ENCODE measurements at regions not wholly inside any gene's neighbourhood (a gene's known extent, or its start where the extent isn't known, plus 50 kb on each side); places are given as distances from the start of the nearest gene placed in this dataset.

GRCh38 chr13:104296286-104296685 is 1230.1 kb upstream of the SLC10A2 start:
- Histone ChIP-seq H3K4me3 (ENCODE audit: extremely low read depth in 1 of 4, insufficient read depth in 2 of 4, low read depth in 3 of 4, low read length in 4 of 4) (no peak overlapping the region), H3K79me1 (ENCODE audit: low read depth, low read length) (no peaks in the 10 kb centered on the region), H3K4ac (replicated peaks; ENCODE audit: insufficient read length, low read depth, low read length) (no peak overlapping the region), H3K79me2 (ENCODE audit: control insufficient read depth in 1 of 2, insufficient read depth in 2 of 2, low read length in 2 of 2) (no peaks in the 10 kb centered on the region), H3K27me3 (replicated peaks in 1 of 4; ENCODE audit: control insufficient read depth in 3 of 4, extremely low read depth in 1 of 4, insufficient read depth in 3 of 4, low read length in 3 of 4) (no peaks in the 10 kb centered on the region), H3K9me3 (ENCODE audit: insufficient read depth in 2 of 2, low read depth in 1 of 2, low read length in 1 of 2) (no peaks in the 10 kb centered on the region), H3K23ac (ENCODE audit: insufficient read length) (no peak overlapping the region), H4K91ac (replicated peaks; ENCODE audit: insufficient read length, low read length) (no peak overlapping the region), H3K36me3 (ENCODE audit: control insufficient read depth in 2 of 4, insufficient read depth in 4 of 4, low read length in 3 of 4) (no peaks in the 10 kb centered on the region), H2AK5ac (ENCODE audit: low read depth, low read length) (no peak overlapping the region), H2BK20ac (ENCODE audit: low read length) (no peak overlapping the region), H2BK120ac (replicated peaks; ENCODE audit: low read depth, low read length) (no peak overlapping the region), H4K20me1 (replicated peaks in 1 of 2; ENCODE audit: control insufficient read depth in 1 of 2, insufficient read depth in 2 of 2, low read length in 2 of 2) (no peaks in the 10 kb centered on the region), H3K4me2 (ENCODE audit: insufficient read depth in 1 of 2, low read depth in 2 of 2, low read length in 2 of 2) (no peak overlapping the region), H3K56ac (replicated peaks; ENCODE audit: insufficient read length, low read depth, low read length) (no peak overlapping the region), H4K5ac (ENCODE audit: insufficient read length, low read depth, low read length) (no peak overlapping the region), H3K9ac (replicated peaks in 1 of 4; ENCODE audit: extremely low read depth in 1 of 4, low read depth in 3 of 4, low read length in 3 of 4) (no peak overlapping the region), H4K8ac (ENCODE audit: extremely low read depth, insufficient read depth, low read length) (no peak overlapping the region), H2AFZ (ENCODE audit: low read length) (no peak overlapping the region), H3K23me2 (ENCODE audit: low read depth, low read length) (no peaks in the 10 kb centered on the region), H2BK15ac (ENCODE audit: low read length) (no peak overlapping the region), H2BK5ac (ENCODE audit: low read depth, low read length) (no peak overlapping the region), H3K14ac (ENCODE audit: insufficient read length) (no peak overlapping the region), H2BK12ac (ENCODE audit: low read depth, low read length) (no peak overlapping the region), H3K18ac (ENCODE audit: extremely low read depth, low read length) (no peak overlapping the region), H3K27ac (ENCODE audit: low read depth, low read length) (no peak overlapping the region), H3K4me1 (replicated peaks in 1 of 4; ENCODE audit: control insufficient read depth in 3 of 4, insufficient read depth in 4 of 4, low read length in 3 of 4) (no peaks in the 10 kb centered on the region)
- DNase-seq (ENCODE audit: low read depth in 1 of 2, low spot score in 2 of 2) = no peak
- FAIRE-seq = no peak
- ChIA-PET POLR2A (ENCODE audit: partially characterized antibody) (interaction anchor here (0.7 kb wide), 1 partner anchor 388 kb away, joined by 4 read pairs; no protein-coding TSS in a partner anchor), CTCF (ENCODE audit: partially characterized antibody) (interaction anchor here (0.6 kb wide), 1 partner anchor 216 kb away, joined by 4 read pairs; no protein-coding TSS in a partner anchor)
- WGBS, 2 experiments (ENCODE audit: extremely low coverage in 1 of 2, insufficient coverage in 1 of 2, insufficient read length in 1 of 2, insufficient replicate concordance in 2 of 2, low coverage in 1 of 2, low lambda C conversion rate in 2 of 2, missing lambda C conversion rate in 1 of 2) = 100% methylated on average over 1 of the region's 1 CpG; no CpG with 5 or more reads in 1 of the 2 experiments
- TF ChIP-seq POLR2A (IDR thresholded peaks at IDR 0.05; ENCODE audit: control extremely low read depth in 1 of 2, low read depth in 2 of 2, low read length in 2 of 2) = no peak
- no peak for TF ChIP-seq BCL11A (IDR thresholded peaks at IDR 0.05; ENCODE audit: low read depth in 2 of 2, low read length in 2 of 2)
